Ectodermal cell (in vitro differentiated cells): ENCODE measurements at regions not wholly inside any gene's neighbourhood (a gene's known extent, or its start where the extent isn't known, plus 50 kb on each side); places are given as distances from the start of the nearest gene placed in this dataset.

Source experiments
- H3K27ac ChIP-seq: 2 replicates; pipeline ENCODE4 v1.7.0; 2013; ENCODE audit warnings: mild to moderate bottlenecking, low read depth, low read length; ENCODE audit not compliant: insufficient read depth, poor library complexity, severe bottlenecking
- H3K27me3 ChIP-seq: 2 replicates; pipeline ENCODE4 v1.7.0; 2013; ENCODE audit warnings: mild to moderate bottlenecking, low read length; ENCODE audit not compliant: insufficient read depth, control insufficient read depth, poor library complexity, severe bottlenecking
- H3K36me3 ChIP-seq: one replicate; pipeline ENCODE4 v1.7.0; 2013; ENCODE audit warnings: low read length; ENCODE audit not compliant: control insufficient read depth, insufficient read depth
- H3K4me1 ChIP-seq: one replicate; pipeline ENCODE4 v1.7.0; 2013; ENCODE audit warnings: low read length; ENCODE audit not compliant: control insufficient read depth, insufficient read depth
- H3K4me3 ChIP-seq: 2 replicates; pipeline ENCODE4 v1.7.0; 2013; ENCODE audit warnings: low read depth, low read length, control low read depth; ENCODE audit not compliant: insufficient read depth
- H3K9me3 ChIP-seq: 2 replicates; pipeline ENCODE4 v1.7.0; 2013; ENCODE audit warnings: mild to moderate bottlenecking, low read length, moderate library complexity; ENCODE audit not compliant: control insufficient read depth
- WGBS, 2 experiments: methylation state at CpG; one replicate each; pipeline ENCODE4 v1.1.7; 2013; ENCODE audit warnings: missing lambda C conversion rate in 2 of 2; 5-methylcytosine and 5-hydroxymethylcytosine counted together

DNA sequence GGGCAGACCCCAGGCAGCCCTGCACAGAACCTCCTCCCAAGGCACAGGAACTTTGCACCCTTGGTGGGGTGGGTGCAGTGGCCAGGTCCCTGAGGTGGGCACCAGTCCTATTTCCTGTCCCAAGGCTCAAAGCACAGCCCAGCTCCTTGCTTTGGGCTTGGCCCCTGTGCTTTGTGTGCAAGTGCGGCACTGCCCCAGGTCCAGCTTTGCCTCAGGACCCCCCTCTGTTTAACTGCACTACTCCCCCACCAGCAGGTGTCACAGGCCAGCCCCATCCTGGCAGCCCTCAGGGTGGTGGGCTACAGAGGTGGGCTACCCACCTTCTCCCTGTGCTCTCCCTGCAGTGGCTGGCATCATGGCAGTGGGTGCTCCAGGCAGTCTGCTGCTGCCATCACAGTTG lies 2469.0 kb downstream of the PCDH7 start:
- Histone ChIP-seq H3K4me1 (no peaks in the 10 kb centered on the region), H3K4me3 (no peak overlapping the region), H3K9me3 (no peaks in the 10 kb centered on the region), H3K27ac (no peak overlapping the region), H3K27me3 (no peaks in the 10 kb centered on the region), H3K36me3 (no peaks in the 10 kb centered on the region)
- WGBS, 2 experiments, result 90 to 91% methylated on average over 1 of the region's 1 CpG

DNA sequence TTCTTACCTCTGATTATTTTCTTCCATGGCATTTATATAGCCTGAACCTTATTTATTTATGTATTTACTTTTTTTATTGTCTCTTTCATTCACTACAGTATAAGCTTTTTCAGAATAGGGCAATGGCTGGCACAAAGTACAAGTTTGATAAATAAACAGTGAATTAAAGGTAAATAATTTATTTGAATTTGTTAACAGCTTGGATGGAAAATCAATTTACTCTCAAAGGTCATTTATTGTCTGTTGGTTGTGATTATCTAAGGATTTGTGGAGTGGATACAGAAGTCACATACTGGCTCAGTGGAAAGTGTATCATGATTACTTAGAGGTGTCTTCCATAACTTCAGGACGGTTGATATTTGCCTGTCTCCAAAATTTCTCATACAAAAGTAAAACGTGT lies 2472.9 kb downstream of the PCDH7 start:
- H3K27ac ChIP-seq, result no peak overlapping the region
- no peaks in the 10 kb centered on the region for H3K9me3 ChIP-seq
- no peaks in the 10 kb centered on the region for H3K4me1 ChIP-seq
- no peaks in the 10 kb centered on the region for H3K36me3 ChIP-seq
- no peak overlapping the region for H3K4me3 ChIP-seq
- no peaks in the 10 kb centered on the region for H3K27me3 ChIP-seq
- WGBS, 2 experiments, result 93 to 100% methylated on average over 1 to 2 of the region's 2 CpGs

DNA sequence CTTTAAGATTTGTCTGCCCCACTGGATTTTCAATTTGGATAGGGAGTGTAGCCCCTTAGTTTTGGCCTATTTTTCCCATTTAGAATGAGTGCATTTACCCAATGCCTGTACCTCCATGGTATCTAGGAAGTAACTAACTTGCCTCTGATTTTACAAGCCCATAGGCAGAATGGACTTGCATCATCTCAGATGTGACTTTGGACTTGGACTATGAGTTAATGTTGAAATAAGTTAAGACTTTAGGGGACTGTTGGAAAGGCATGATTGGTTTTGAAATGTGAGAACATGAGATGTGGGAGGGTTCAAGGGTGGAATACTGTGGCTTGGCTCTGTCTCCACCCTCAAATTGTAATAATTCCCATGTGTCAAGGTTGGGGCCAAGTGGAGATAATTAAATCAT lies 2480.2 kb downstream of the PCDH7 start:
- H3K9me3 ChIP-seq, result no peaks in the 10 kb centered on the region
- H3K4me1 ChIP-seq, result no peaks in the 10 kb centered on the region
- H3K27ac ChIP-seq, result no peak overlapping the region
- H3K4me3 ChIP-seq, result no peak overlapping the region
- H3K36me3 ChIP-seq, result no peaks in the 10 kb centered on the region
- no peaks in the 10 kb centered on the region for H3K27me3 ChIP-seq

DNA sequence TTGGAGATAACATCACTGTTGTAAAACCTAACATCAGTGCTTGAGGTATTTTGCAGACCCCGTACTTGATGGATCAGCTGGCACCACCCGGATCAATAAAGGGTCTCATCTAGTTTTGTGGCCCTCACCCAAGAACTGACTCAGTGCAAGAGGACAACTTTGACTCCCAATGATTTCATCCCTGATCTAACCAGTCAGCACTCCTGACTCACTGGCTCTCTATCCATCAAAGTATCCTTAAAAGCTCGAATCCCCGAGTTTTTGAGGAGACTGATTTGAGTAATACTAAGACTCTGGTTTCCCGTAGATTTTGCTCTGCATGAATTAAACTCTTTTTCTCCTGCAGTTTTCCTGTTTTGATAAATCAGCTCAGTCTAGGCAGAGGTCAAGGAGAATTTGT lies 2498.1 kb downstream of the PCDH7 start:
- Histone ChIP-seq H3K9me3 (no peaks in the 10 kb centered on the region), H3K27ac (no peak overlapping the region), H3K4me1 (no peaks in the 10 kb centered on the region), H3K27me3 (no peaks in the 10 kb centered on the region), H3K36me3 (no peaks in the 10 kb centered on the region), H3K4me3 (no peak overlapping the region)
- 92 to 97% methylated on average over 5 of the region's 5 CpGs for WGBS, 2 experiments

DNA sequence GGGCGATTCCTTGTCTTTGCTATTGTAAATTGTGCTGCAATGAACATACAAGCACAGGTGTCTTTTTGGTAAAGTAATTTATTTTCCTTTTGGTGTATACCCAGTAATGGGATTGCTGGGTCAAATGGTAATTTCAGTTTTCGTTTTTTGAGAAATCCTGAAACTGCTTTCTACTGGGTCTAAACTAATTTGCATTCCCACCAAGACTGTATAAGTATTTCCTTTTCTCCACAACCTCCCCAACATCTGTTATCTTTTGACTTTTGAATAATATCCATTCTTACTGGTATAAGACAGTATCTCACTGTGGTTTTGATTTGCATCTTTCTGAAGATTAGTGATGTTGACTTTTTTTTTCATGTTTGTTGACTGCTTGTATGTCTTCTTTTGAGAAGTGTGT lies 2506.0 kb downstream of the PCDH7 start:
- Histone ChIP-seq H3K36me3 (no peaks in the 10 kb centered on the region), H3K4me1 (no peaks in the 10 kb centered on the region), H3K27me3 (no peaks in the 10 kb centered on the region), H3K27ac (no peak overlapping the region), H3K4me3 (no peak overlapping the region), H3K9me3 (no peaks in the 10 kb centered on the region)
- WGBS, 2 experiments, result 90 to 100% methylated on average over 2 of the region's 2 CpGs

DNA sequence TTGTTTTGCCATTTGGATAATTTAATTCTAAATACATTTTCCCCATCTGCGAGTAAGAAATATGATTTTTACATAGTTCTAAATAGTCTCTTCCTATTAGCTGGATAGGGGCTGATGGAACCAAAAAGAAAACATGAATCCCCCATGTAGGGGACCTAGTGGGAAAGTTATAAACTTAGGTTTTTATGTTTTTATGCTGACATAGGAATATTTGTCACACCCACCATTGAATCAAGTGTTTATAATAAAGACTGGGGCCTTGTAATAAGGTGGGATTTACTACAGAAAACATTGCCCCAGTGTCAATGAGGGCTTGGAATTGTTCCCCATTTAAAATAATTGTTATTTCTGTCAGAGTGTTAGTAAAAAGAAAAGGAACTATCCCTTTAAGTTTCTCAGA lies 2506.6 kb downstream of the PCDH7 start:
- Histone ChIP-seq H3K4me3 (no peak overlapping the region), H3K4me1 (no peaks in the 10 kb centered on the region), H3K27me3 (no peaks in the 10 kb centered on the region), H3K9me3 (no peaks in the 10 kb centered on the region), H3K27ac (no peak overlapping the region), H3K36me3 (no peaks in the 10 kb centered on the region)
- no CpG with 5 or more reads among the region's 1 CpG for WGBS, 2 experiments

DNA sequence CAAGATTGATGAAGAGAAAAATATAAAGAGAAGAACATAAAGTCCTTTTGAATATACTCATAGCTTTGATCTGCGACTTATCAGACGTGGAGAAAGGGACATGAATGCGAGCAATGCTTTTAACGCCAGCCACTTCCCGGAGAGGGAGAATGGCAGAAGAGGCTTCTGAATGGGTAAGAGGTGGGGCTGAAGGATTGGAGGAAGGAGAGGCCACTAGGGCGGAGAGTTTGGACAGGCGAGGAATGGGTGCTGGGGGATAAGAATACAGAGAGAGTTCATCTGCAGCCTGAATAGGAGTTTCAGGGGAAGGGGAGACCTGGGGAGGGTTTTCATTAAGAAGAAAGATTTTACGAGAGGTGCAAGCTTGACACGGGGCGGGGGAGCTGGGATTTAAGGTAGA lies 2534.9 kb downstream of the PCDH7 start:
- Histone ChIP-seq H3K4me1 (no peaks in the 10 kb centered on the region), H3K36me3 (no peaks in the 10 kb centered on the region), H3K9me3 (no peaks in the 10 kb centered on the region), H3K27ac (no peak overlapping the region), H3K4me3 (no peak overlapping the region), H3K27me3 (no peaks in the 10 kb centered on the region)
- 92 to 95% methylated on average over 10 of the region's 10 CpGs for WGBS, 2 experiments

DNA sequence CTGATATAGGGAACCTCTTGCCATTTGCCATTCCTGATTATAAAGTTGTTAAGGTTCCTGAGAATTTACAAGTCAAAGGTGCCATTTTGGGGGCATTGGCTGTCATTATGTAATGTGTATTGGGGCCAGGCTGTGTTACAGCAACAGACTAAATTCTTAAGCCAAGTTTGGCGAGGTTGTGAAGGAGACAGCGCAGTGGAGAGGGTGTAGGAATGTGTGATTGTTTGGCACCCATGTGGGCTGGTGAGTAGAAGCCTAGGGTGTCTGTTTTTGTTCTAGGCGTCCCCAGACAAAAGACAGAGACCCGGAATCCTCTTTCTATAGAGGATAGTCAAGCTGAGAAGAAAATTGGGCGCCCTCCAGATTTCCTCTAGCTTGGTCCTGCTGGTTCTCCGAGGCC lies 2535.3 kb downstream of the PCDH7 start:
- H3K27me3 ChIP-seq, result no peaks in the 10 kb centered on the region
- no peaks in the 10 kb centered on the region for H3K9me3 ChIP-seq
- H3K36me3 ChIP-seq, result no peaks in the 10 kb centered on the region
- H3K27ac ChIP-seq, result no peak overlapping the region
- no peaks in the 10 kb centered on the region for H3K4me1 ChIP-seq
- no peak overlapping the region for H3K4me3 ChIP-seq
- WGBS, 2 experiments, result 91 to 95% methylated on average over 6 of the region's 6 CpGs

DNA sequence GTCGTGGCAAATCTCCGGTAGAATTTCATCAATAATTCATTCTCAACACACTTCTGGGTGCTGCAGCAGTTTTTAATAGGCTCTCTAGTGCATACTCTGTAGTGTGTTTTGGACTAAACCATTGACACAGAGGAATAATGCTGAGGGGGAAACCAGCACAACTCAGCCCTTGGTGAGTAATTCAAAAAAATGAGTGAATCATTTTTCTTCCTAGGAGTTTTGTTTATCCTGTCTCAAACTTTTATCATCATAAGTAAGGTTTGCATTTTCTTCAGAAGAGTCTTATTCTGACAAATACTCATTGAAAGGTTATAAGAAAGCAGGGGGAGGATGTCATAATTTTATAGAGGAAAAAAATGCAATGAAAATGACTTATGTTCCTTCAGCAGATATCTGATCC lies 2542.7 kb downstream of the PCDH7 start:
- no peaks in the 10 kb centered on the region for H3K36me3 ChIP-seq
- H3K4me1 ChIP-seq, result no peaks in the 10 kb centered on the region
- H3K27me3 ChIP-seq, result no peaks in the 10 kb centered on the region
- no peaks in the 10 kb centered on the region for H3K9me3 ChIP-seq
- no peak overlapping the region for H3K27ac ChIP-seq
- H3K4me3 ChIP-seq, result no peak overlapping the region
- WGBS, 2 experiments, result 95 to 100% methylated on average over 2 of the region's 2 CpGs

DNA sequence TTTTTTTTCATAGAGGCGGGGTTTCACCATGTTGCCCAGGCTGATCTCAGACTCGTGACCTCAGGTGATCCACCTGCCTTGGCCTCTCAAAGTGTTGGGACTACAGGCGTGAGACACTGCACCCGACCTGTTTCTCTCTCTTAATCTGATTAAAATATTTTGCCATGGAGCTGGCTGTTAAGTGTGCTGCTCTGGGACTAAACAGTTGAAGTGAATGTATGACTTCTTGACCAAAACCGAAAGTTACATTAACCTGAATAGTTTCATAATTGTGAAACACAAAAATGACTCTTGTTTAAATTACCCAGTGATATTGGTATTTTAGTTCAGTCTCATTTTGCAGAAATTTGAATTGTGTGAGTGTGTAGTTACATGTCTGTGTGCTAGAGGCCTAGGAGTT lies 2548.6 kb downstream of the PCDH7 start:
- Histone ChIP-seq H3K27ac (no peak overlapping the region), H3K36me3 (no peaks in the 10 kb centered on the region), H3K4me3 (no peak overlapping the region), H3K27me3 (no peaks in the 10 kb centered on the region), H3K9me3 (no peaks in the 10 kb centered on the region), H3K4me1 (no peaks in the 10 kb centered on the region)
- 90 to 97% methylated on average over 5 of the region's 5 CpGs for WGBS, 2 experiments

DNA sequence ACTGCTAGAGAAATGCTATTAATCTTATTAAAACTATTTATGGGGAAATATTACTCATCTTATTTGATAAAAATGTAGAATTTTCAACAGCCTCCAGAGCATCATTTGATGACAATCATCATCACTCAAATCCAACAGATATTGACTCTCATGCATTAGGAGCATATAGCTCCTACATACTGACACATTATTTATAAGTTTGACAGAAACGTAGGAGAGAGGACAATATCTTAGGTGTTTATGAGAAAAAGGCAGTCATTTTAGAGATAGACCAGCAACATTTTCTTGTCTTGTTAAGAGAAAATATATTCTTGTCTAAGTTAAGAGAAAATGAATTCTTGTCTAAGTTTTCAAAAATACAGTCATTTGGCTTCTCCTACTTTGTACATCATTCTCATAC lies 2550.2 kb downstream of the PCDH7 start:
- WGBS, 2 experiments, result 90 to 100% methylated on average over 1 of the region's 1 CpG
- Histone ChIP-seq H3K27ac (no peak overlapping the region), H3K4me1 (no peaks in the 10 kb centered on the region), H3K27me3 (no peaks in the 10 kb centered on the region), H3K9me3 (no peaks in the 10 kb centered on the region), H3K4me3 (no peak overlapping the region), H3K36me3 (no peaks in the 10 kb centered on the region)
